Muscle of leg (tissue), 3 donors: ENCODE measurements at regions not wholly inside any gene's neighbourhood (a gene's known extent, or its start where the extent isn't known, plus 50 kb on each side); places are given as distances from the start of the nearest gene placed in this dataset.
"Not testable (repeated sequence)": the region's sequence is repeated elsewhere in the genome, so short reads cannot be mapped to it uniquely, and the experiment has no call there.

ENCODE experiments used
- DNase-seq: peaks from one replicate; pipeline ENCODE4 v3.0.0; 2013
- H3K27ac ChIP-seq: one replicate; pipeline ENCODE4 v1.5.1; 2013; ENCODE audit warnings: mild to moderate bottlenecking, low read length, control low read depth
- H3K27me3 ChIP-seq: one replicate; pipeline ENCODE4 v1.6.1; 2013; ENCODE audit warnings: low read length; ENCODE audit not compliant: control insufficient read depth, insufficient read depth
- H3K36me3 ChIP-seq: one replicate; pipeline ENCODE4 v1.6.1; 2013; ENCODE audit warnings: low read length; ENCODE audit not compliant: control insufficient read depth, insufficient read depth
- H3K4me1 ChIP-seq: one replicate; pipeline ENCODE4 v1.6.1; 2013; ENCODE audit warnings: low read length; ENCODE audit not compliant: control insufficient read depth, insufficient read depth
- H3K4me3 ChIP-seq: one replicate; pipeline ENCODE4 v1.5.1; 2013; ENCODE audit warnings: low read length, control low read depth
- H3K9me3 ChIP-seq: replicated peaks from 2 replicates; pipeline ENCODE4 v1.6.1; 2013; ENCODE audit warnings: low read depth, low read length; ENCODE audit not compliant: control insufficient read depth
- WGBS: methylation state at CpG from one replicate; pipeline ENCODE4 v1.1.5; 2013; ENCODE audit warnings: missing lambda C conversion rate; ENCODE audit not compliant: insufficient coverage; 5-methylcytosine and 5-hydroxymethylcytosine counted together

GRCh38 chr4:33931026-33931425, 2313.3 kb downstream of the ARAP2 start:
- DNase-seq: no peak
- no peaks in the 10 kb centered on the region for H3K4me1 ChIP-seq
- H3K27ac ChIP-seq: no peak overlapping the region
- H3K36me3 ChIP-seq: no peaks in the 10 kb centered on the region
- no peaks in the 10 kb centered on the region for H3K27me3 ChIP-seq
- no peak overlapping the region for H3K4me3 ChIP-seq
- WGBS: no CpG with 5 or more reads among the region's 2 CpGs
- no peaks in the 10 kb centered on the region for H3K9me3 ChIP-seq

GRCh38 chr4:33940281-33940680, 2304.0 kb downstream of the ARAP2 start:
- Histone ChIP-seq H3K4me1 (no peaks in the 10 kb centered on the region), H3K27ac (no peak overlapping the region), H3K4me3 (no peak overlapping the region), H3K27me3 (no peaks in the 10 kb centered on the region), H3K9me3 (no peaks in the 10 kb centered on the region), H3K36me3 (no peaks in the 10 kb centered on the region)
- no peak for DNase-seq

- Histone ChIP-seq H3K4me3 (no peak overlapping the region), H3K36me3 (no peaks in the 10 kb centered on the region), H3K27me3 (no peaks in the 10 kb centered on the region), H3K4me1 (no peaks in the 10 kb centered on the region), H3K27ac (no peak overlapping the region), H3K9me3 (no peaks in the 10 kb centered on the region)
- no peak for DNase-seq
- WGBS: no CpG with 5 or more reads among the region's 1 CpG
These were observed 2302.5 kb downstream of the ARAP2 start for GRCh38 chr4:33941854-33942253.

- H3K9me3 ChIP-seq: no peaks in the 10 kb centered on the region
- DNase-seq: no peak
- H3K27ac ChIP-seq: no peak overlapping the region
- no peaks in the 10 kb centered on the region for H3K27me3 ChIP-seq
- no peaks in the 10 kb centered on the region for H3K36me3 ChIP-seq
- no peaks in the 10 kb centered on the region for H3K4me1 ChIP-seq
- no peak overlapping the region for H3K4me3 ChIP-seq
These were observed 2295.4 kb downstream of the ARAP2 start for GRCh38 chr4:33948921-33949320.

- not testable (repeated sequence) for H3K4me1 ChIP-seq, DNase-seq, H3K36me3 ChIP-seq, H3K4me3 ChIP-seq, H3K27ac ChIP-seq, H3K27me3 ChIP-seq, H3K9me3 ChIP-seq
- WGBS: no CpG with 5 or more reads among the region's 4 CpGs
These were observed 2290.5 kb downstream of the ARAP2 start for GRCh38 chr4:33953848-33954247.

- Histone ChIP-seq H3K4me1 (no peaks in the 10 kb centered on the region), H3K9me3 (no peaks in the 10 kb centered on the region), H3K27ac (no peak overlapping the region), H3K4me3 (no peak overlapping the region), H3K36me3 (no peaks in the 10 kb centered on the region), H3K27me3 (no peaks in the 10 kb centered on the region)
- DNase-seq: no peak
- WGBS: 90% methylated on average over 10 of the region's 10 CpGs
These were observed 2289.6 kb downstream of the ARAP2 start for GRCh38 chr4:33954759-33955158.

- Histone ChIP-seq H3K9me3 (no peaks in the 10 kb centered on the region), H3K4me3 (no peak overlapping the region), H3K36me3 (no peaks in the 10 kb centered on the region), H3K27ac (no peak overlapping the region), H3K27me3 (no peaks in the 10 kb centered on the region), H3K4me1 (no peaks in the 10 kb centered on the region)
- no CpG with 5 or more reads among the region's 4 CpGs for WGBS
- no peak for DNase-seq
These were observed 2284.8 kb downstream of the ARAP2 start for GRCh38 chr4:33959519-33959918.

- Histone ChIP-seq H3K36me3 (no peaks in the 10 kb centered on the region), H3K27ac (no peak overlapping the region), H3K4me3 (no peak overlapping the region), H3K9me3 (no peaks in the 10 kb centered on the region), H3K27me3 (no peaks in the 10 kb centered on the region), H3K4me1 (no peaks in the 10 kb centered on the region)
- no CpG with 5 or more reads among the region's 2 CpGs for WGBS
- no peak for DNase-seq
These were observed 2282.6 kb downstream of the ARAP2 start for GRCh38 chr4:33961761-33962160.

GRCh38 chr4:33966808-33967207, 2277.5 kb downstream of the ARAP2 start:
- H3K27ac ChIP-seq: no peak overlapping the region
- DNase-seq: no peak
- no peaks in the 10 kb centered on the region for H3K36me3 ChIP-seq
- no peaks in the 10 kb centered on the region for H3K27me3 ChIP-seq
- WGBS: no CpG with 5 or more reads among the region's 1 CpG
- no peak overlapping the region for H3K4me3 ChIP-seq
- peaks cover 4% of the 10 kb centered on the region for H3K9me3 ChIP-seq
- H3K4me1 ChIP-seq: no peaks in the 10 kb centered on the region

- H3K36me3 ChIP-seq: no peaks in the 10 kb centered on the region
- H3K4me3 ChIP-seq: no peak overlapping the region
- H3K9me3 ChIP-seq: peaks cover 4% of the 10 kb centered on the region
These were observed 2270.0 kb downstream of the ARAP2 start for GRCh38 chr4:33974270-33974669.

GRCh38 chr4:33975995-33976394, 2268.3 kb downstream of the ARAP2 start:
- H3K27me3 ChIP-seq: no peaks in the 10 kb centered on the region
- no peak for DNase-seq
- no peaks in the 10 kb centered on the region for H3K9me3 ChIP-seq
- H3K4me1 ChIP-seq: no peaks in the 10 kb centered on the region
- no peak overlapping the region for H3K4me3 ChIP-seq
- H3K27ac ChIP-seq: no peak overlapping the region
- H3K36me3 ChIP-seq: no peaks in the 10 kb centered on the region

More at GRCh38 chr4:33974270-33974669, 2270.0 kb downstream of the ARAP2 start:
- no peaks in the 10 kb centered on the region for H3K27me3 ChIP-seq
- H3K27ac ChIP-seq: no peak overlapping the region
- no peaks in the 10 kb centered on the region for H3K4me1 ChIP-seq
- DNase-seq: no peak
